Smooth muscle cell (in vitro differentiated cells): ENCODE measurements at regions not wholly inside any gene's neighbourhood (a gene's known extent, or its start where the extent isn't known, plus 50 kb on each side); places are given as distances from the start of the nearest gene placed in this dataset.

Source experiments
- DNase-seq: peaks from one replicate; lab custom pipeline; 2025; ENCODE audit not compliant: unreplicated experiment; lab: John Stamatoyannopoulos, UW
- H2AFZ ChIP-seq: fragments of 200-600 bp; sonication (generic); 2 replicates; pipeline ENCODE4 v1.6.0; 2016; ENCODE audit warnings: antibody characterized with exemption, low read depth, mild to moderate bottlenecking
- H3F3A ChIP-seq: fragments of 200-600 bp; sonication (generic); 2 replicates; pipeline ENCODE4 v1.6.0; 2017; ENCODE audit warnings: antibody characterized with exemption, low read depth
- H3K27ac ChIP-seq: fragments of 200-600 bp; sonication (generic); 2 replicates; pipeline ENCODE4 v1.5.1; 2016; ENCODE audit warnings: low read depth, mild to moderate bottlenecking
- H3K27me3 ChIP-seq: fragments of 200-600 bp; sonication (generic); 2 replicates; pipeline ENCODE4 v1.6.1; 2016; ENCODE audit warnings: low read depth, mild to moderate bottlenecking
- H3K36me3 ChIP-seq: fragments of 200-600 bp; sonication (generic); 2 replicates; pipeline ENCODE4 v1.5.1; 2016; ENCODE audit warnings: low read depth
- H3K4me1 ChIP-seq: fragments of 200-600 bp; sonication (generic); 2 replicates; pipeline ENCODE4 v1.5.1; 2016; ENCODE audit warnings: low read depth
- H3K4me2 ChIP-seq: fragments of 200-600 bp; sonication (generic); 2 replicates; pipeline ENCODE4 v1.6.0; 2016; ENCODE audit warnings: mild to moderate bottlenecking
- H3K4me3 ChIP-seq: fragments of 200-600 bp; sonication (generic); 2 replicates; pipeline ENCODE4 v1.5.1; 2016; ENCODE audit warnings: mild to moderate bottlenecking
- H3K79me2 ChIP-seq: fragments of 200-600 bp; sonication (generic); 2 replicates; pipeline ENCODE4 v1.6.0; 2016; ENCODE audit warnings: low read depth, mild to moderate bottlenecking
- H3K9ac ChIP-seq: fragments of 200-600 bp; sonication (generic); 2 replicates; pipeline ENCODE4 v1.6.0; 2016; ENCODE audit warnings: low read depth
- H3K9me3 ChIP-seq: fragments of 200-600 bp; sonication (generic); replicated peaks from 2 replicates; pipeline ENCODE4 v1.5.1; 2016; ENCODE audit warnings: low read depth
- H4K20me1 ChIP-seq: fragments of 200-600 bp; sonication (generic); 2 replicates; pipeline ENCODE4 v1.6.0; 2016; ENCODE audit warnings: low read depth
- CTCF ChIP-seq: fragments of 200-600 bp; sonication (generic); IDR thresholded peaks from 2 replicates; pipeline ENCODE4 v1.5.1; 2017; ENCODE audit warnings: borderline replicate concordance, mild to moderate bottlenecking, antibody characterized with exemption; ENCODE audit not compliant: insufficient read depth, poor library complexity, severe bottlenecking
- WGBS: methylation state at CpG from one replicate; pipeline ENCODE4 v1.1.7; 2016; ENCODE audit warnings: low lambda C conversion rate; 5-methylcytosine and 5-hydroxymethylcytosine counted together

GRCh38 chr5:3339092-3339797, 256.4 kb upstream of the IRX1 start:
- WGBS: 88% methylated on average over 23 of the region's 23 CpGs
- TF ChIP-seq CTCF: no peak
- DNase-seq: no peak

GRCh38 chr5:3337812-3338541, 257.7 kb upstream of the IRX1 start:
- H2AFZ ChIP-seq: no peak overlapping the region

More at GRCh38 chr5:3339092-3339797, 256.4 kb upstream of the IRX1 start:
- Histone ChIP-seq H3K9me3 (no peaks in the 10 kb centered on the region), H3K4me1 (no peaks in the 10 kb centered on the region), H3K4me2 (no peak overlapping the region), H3K79me2 (no peaks in the 10 kb centered on the region), H3K27ac (no peak overlapping the region), H2AFZ (no peak overlapping the region), H3K4me3 (no peak overlapping the region), H3K36me3 (no peaks in the 10 kb centered on the region), H3K9ac (no peak overlapping the region), H3F3A (no peaks in the 10 kb centered on the region), H3K27me3 (no peaks in the 10 kb centered on the region), H4K20me1 (no peaks in the 10 kb centered on the region)

GRCh38 chr5:3336666-3337065, 259.0 kb upstream of the IRX1 start:
- Histone ChIP-seq H3K79me2 (no peaks in the 10 kb centered on the region), H3K4me1 (no peaks in the 10 kb centered on the region), H4K20me1 (no peaks in the 10 kb centered on the region), H3K9me3 (no peaks in the 10 kb centered on the region), H3K27me3 (no peaks in the 10 kb centered on the region), H3K4me2 (no peak overlapping the region), H3K4me3 (no peak overlapping the region), H3K9ac (no peak overlapping the region), H3F3A (no peaks in the 10 kb centered on the region), H2AFZ (no peak overlapping the region), H3K27ac (no peak overlapping the region), H3K36me3 (no peaks in the 10 kb centered on the region)
- no peak for DNase-seq
- TF ChIP-seq CTCF: no peak
- 86% methylated on average over 11 of the region's 11 CpGs for WGBS

More at GRCh38 chr5:3337812-3338541, 257.7 kb upstream of the IRX1 start:
- H3K27me3 ChIP-seq: no peaks in the 10 kb centered on the region
- no peaks in the 10 kb centered on the region for H3K79me2 ChIP-seq
- no peaks in the 10 kb centered on the region for H3F3A ChIP-seq
- H4K20me1 ChIP-seq: no peaks in the 10 kb centered on the region
- no peaks in the 10 kb centered on the region for H3K36me3 ChIP-seq
- no peak for TF ChIP-seq CTCF
- no peaks in the 10 kb centered on the region for H3K4me1 ChIP-seq
- H3K27ac ChIP-seq: no peak overlapping the region
- H3K9me3 ChIP-seq: no peaks in the 10 kb centered on the region
- H3K4me3 ChIP-seq: no peak overlapping the region
- H3K9ac ChIP-seq: no peak overlapping the region
- no peak for DNase-seq
- no peak overlapping the region for H3K4me2 ChIP-seq
- WGBS: 89% methylated on average over 16 of the region's 16 CpGs
